ENCODE measurements at regions not wholly inside any gene's neighbourhood (a gene's known extent, or its start where the extent isn't known, plus 50 kb on each side); places are given as distances from the start of the nearest gene placed in this dataset.
"Not testable (repeated sequence)": the region's sequence is repeated elsewhere in the genome, so short reads cannot be mapped to it uniquely, and the experiment has no call there.

- Mint-ChIP-seq H3K4me1 (peaks cover 0 to 2% (median 0%) of the 10 kb centered on the region in 3 donors), H3K4me3 (no peak overlapping the region), H3K27ac (no peak overlapping the region), H3K36me3 (peaks cover 7% of the 10 kb centered on the region), H3K27me3 (peaks cover 4% of the 10 kb centered on the region), H3K9me3 (no peaks in the 10 kb centered on the region)
These were observed 103.2 kb downstream of the SINHCAF start for GRCh38 chr12:31222620-31223222.

GRCh38 chr12:31223640-31224039 lies 102.3 kb downstream of the SINHCAF start:
- H3K9me3 Mint-ChIP-seq, H3K36me3 Mint-ChIP-seq, H3K4me1 Mint-ChIP-seq, H3K27ac Mint-ChIP-seq, H3K4me3 Mint-ChIP-seq, H3K27me3 Mint-ChIP-seq: not testable (repeated sequence)

- H3K4me3 Mint-ChIP-seq: no peak overlapping the region
- no peak overlapping the region for H3K27ac Mint-ChIP-seq
- no peaks in the 10 kb centered on the region for H3K27me3 Mint-ChIP-seq
- H3K4me1 Mint-ChIP-seq: no peaks in the 10 kb centered on the region
- H3K36me3 Mint-ChIP-seq: peaks cover 6% of the 10 kb centered on the region
- no peaks in the 10 kb centered on the region for H3K9me3 Mint-ChIP-seq
These were observed 101.0 kb downstream of the SINHCAF start for GRCh38 chr12:31224768-31225448.

- Mint-ChIP-seq H3K9me3 (peaks cover 0 to under 1% (median 0%) of the 10 kb centered on the region in 3 donors), H3K27ac (no peak overlapping the region), H3K4me3 (no peak overlapping the region), H3K27me3 (no peaks in the 10 kb centered on the region), H3K36me3 (peaks cover 3% of the 10 kb centered on the region), H3K4me1 (no peaks in the 10 kb centered on the region)
These were observed 100.1 kb downstream of the SINHCAF start for GRCh38 chr12:31225656-31226535.

GRCh38 chr12:31226639-31227038 lies 99.3 kb downstream of the SINHCAF start:
- Mint-ChIP-seq H3K27me3 (no peaks in the 10 kb centered on the region), H3K4me1 (no peaks in the 10 kb centered on the region), H3K9me3 (peaks cover 2 to 3% (median 2%) of the 10 kb centered on the region in 3 donors), H3K4me3 (no peak overlapping the region), H3K27ac (no peak overlapping the region), H3K36me3 (peaks cover 3% of the 10 kb centered on the region)

GRCh38 chr12:31227401-31227981 lies 98.5 kb downstream of the SINHCAF start:
- Mint-ChIP-seq H3K4me1 (no peaks in the 10 kb centered on the region), H3K4me3 (no peak overlapping the region), H3K27me3 (no peaks in the 10 kb centered on the region), H3K9me3 (peaks cover 2 to 5% (median 4%) of the 10 kb centered on the region in 3 donors), H3K27ac (no peak overlapping the region), H3K36me3 (peaks cover 2% of the 10 kb centered on the region)

GRCh38 chr12:31228811-31229792 lies 96.8 kb downstream of the SINHCAF start:
- Mint-ChIP-seq H3K36me3 (peaks cover 2% of the 10 kb centered on the region), H3K27me3 (no peaks in the 10 kb centered on the region), H3K9me3 (peaks cover 2 to 5% (median 4%) of the 10 kb centered on the region in 3 donors), H3K4me1 (no peaks in the 10 kb centered on the region), H3K4me3 (no peak overlapping the region), H3K27ac (no peak overlapping the region)

GRCh38 chr12:31230004-31230403 lies 95.9 kb downstream of the SINHCAF start:
- Mint-ChIP-seq H3K36me3 (peaks cover 2% of the 10 kb centered on the region), H3K27me3 (no peaks in the 10 kb centered on the region), H3K4me1 (no peaks in the 10 kb centered on the region), H3K27ac (no peak overlapping the region), H3K9me3 (peaks cover 2 to 5% (median 4%) of the 10 kb centered on the region in 3 donors), H3K4me3 (no peak overlapping the region)
